DLD1 (cell line): ENCODE measurements at regions not wholly inside any gene's neighbourhood (a gene's known extent, or its start where the extent isn't known, plus 50 kb on each side); places are given as distances from the start of the nearest gene placed in this dataset.
"Not testable (repeated sequence)": the region's sequence is repeated elsewhere in the genome, so short reads cannot be mapped to it uniquely, and the experiment has no call there.

Experiments
- in situ Hi-C: cut with HindIII; loops from 2 replicates; pipeline ENCODE4 v1.10.0; 2017; ENCODE audit warnings: low sequenced_read_pairs

GRCh38 chr18:9008200-9008708, 94.2 kb upstream of the NDUFV2 start:
- in situ Hi-C loops: no loop called here

DNA sequence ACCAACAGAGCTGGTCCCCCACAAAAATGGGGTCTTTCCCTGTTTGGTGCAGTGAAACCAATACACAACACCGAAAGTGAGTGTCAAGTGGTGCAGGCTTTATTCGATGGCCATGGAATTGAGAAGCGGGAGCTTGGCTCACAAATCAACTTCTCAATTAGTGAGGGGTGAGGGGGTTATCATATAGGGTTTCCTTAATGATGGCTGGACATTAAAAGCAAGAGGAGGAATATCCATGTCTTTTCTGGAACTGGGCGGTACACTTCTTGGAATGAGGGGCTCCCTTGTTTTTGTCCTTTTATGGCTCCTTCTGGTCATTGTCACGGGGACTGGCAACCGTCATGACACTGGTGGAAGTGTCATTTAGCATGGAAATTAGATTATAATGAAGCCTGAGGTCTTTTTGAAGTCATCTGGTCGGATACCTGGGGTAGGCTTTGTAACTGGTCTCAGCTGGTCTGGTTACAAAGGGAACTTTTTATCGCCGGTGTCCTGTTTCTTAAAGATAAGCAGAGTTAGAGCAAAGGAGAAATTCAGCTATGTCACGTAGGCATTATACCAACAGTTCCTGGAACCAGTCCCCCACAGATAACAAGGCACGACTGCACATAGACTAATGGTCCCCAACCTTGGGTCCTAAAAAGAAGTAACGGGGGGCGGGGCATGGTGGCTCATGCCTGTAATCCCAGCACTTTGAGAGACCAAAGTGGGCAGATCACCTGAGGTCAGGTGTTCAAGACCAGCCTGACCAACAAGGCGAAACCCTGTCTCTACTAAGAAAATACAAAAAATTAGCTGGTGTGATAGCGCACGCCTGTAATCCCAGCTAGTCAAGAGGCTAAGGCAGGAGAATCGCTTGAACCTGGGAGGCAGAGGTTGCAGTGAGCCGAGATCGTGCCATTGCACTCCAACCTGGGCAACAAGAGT, 93.5 kb upstream of the NDUFV2 start:
- in situ Hi-C loops: no loop called here

DNA sequence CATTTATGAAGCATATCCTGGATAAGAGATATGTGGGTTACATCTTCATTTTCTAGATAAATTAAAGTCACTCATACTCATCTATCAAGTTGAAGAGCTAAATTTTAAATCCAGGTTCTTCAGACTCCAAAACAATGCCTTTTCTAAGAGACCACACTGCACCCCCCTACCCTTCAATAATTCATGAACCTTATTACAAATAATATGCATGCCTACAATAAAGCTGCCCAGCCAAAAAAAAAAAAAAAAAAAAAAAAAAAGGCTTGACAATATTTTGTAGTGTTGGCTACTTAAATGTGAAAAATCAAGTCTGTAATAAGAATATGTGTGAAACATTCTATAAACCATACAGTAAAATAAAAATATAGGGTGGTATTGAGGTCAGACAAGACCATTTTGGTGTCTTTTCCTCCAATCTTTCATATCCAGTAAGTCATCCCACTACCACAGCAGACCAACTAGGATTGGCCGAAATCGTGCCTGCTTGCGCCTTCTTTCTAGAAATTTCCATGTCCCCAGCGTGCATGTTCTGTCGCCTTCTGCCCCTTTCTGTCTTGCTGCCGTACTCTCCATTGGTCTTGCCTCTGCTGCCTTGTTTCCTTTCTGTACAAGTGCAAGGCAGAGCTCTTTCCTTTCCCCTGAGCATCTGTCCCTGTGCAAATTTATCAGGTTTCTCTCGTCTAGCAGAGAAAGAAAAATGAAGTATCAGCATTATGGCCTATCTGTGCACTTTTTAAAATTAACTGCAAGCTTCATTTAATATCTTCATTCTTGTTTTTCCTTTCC, 92.6 kb upstream of the NDUFV2 start:
- in situ Hi-C loops: no loop called here

GRCh38 chr18:9011431-9011830, 91.1 kb upstream of the NDUFV2 start:
- in situ Hi-C loops: no loop called here

DNA sequence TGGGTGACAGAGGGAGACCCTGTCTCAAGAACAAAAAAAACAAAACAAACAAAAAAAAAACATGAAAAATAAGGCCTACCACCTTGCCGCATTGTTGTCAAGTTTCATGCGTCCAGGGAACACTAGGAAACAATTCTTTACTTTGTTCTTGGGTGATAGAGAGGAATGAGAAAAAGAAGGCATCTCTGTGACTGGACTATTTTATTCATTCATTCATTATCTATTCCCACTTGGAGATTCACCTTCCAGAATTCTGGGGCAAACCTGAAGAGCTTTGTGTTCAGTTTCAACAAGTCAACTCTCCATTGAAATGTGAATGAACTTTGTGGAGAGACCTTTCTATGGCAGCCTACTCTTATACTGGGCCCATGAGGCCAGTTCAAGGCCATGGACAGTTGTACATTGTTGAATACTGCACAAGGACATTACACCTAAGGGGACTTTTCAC, 88.5 kb upstream of the NDUFV2 start:
- in situ Hi-C loops: no loop called here

DNA sequence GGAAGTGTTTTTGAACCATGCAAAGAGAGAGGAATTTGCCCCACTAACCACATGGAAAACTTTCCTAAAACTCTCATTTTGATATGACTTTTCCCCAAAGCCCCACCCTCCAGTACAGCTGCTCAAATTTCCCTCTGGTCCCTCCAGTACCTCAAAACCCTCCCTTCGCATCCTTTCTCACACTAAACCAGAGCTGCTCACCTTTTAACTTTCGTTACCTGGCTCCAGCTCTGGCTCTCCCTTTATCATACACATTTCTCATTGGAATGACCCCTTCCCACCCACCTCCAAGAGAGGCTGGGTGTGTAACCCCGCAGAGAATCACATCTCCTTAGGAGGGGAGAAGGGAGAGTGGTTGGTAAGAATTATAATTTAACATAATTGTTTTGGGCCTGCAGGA, 86.8 kb upstream of the NDUFV2 start:
- in situ Hi-C loops: no loop called here

DNA sequence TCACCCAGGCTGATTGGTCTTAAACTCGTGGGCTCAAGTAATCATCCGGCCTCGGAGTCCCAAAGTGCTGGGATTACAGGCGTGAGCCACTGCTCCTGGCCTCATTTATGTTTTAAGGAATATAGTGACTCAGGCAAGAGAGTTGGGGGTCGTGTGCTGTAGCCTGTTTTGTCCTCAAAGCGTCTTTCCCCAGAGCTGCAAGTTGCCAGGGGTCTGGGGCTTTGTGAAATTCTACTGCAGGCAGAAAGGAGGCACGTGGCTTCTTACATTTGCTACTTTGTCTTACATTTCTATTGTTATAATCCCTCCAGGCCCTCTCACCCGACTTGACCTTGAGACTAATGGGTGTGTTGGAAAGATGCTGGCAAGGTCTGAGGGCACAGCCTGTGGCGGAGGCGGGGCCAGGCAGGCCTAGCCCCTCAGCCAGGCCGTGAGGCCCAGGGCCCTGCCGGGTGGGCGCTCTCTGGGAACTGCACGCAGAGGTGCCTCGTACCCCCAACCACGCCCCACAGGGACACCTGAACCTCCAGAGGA, 85.8 kb upstream of the NDUFV2 start:
- in situ Hi-C loops: no loop called here

DNA sequence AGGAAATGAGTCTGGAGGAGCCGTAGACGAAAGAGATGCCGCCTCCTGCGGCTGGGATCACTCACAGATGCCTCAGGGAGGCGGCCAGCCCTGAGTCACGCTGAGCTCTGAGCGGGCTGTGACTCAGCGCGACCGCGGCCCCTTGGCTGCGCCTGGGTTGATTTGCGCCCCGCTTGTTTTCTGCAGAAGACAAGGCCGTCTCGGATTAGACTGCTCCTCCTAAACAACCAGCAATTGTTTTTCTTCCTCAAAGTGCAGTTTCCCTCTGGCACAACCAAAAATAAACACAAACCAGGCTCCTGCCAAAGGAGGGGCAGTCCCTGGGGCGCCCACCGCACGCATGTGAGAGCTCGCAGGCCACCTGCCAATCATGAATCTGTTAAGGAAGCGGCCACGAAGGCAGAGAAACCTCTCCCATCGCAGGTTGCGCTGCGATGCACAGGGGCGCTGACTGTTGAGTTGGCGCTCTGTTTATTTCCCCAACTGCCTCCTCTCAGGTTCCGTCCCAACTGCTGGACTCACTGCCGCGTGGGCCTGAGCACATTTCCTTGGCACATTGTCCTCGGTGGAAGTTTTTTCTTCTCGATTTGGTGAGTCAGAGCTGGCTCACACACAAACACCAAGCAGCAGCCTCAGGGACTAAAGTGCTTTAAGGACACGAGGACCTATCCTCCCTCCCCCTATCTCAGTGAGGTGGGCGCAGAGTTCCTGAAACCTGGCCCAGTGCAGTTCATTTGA, 85.2 kb upstream of the NDUFV2 start:
- in situ Hi-C loops: no loop called here

DNA sequence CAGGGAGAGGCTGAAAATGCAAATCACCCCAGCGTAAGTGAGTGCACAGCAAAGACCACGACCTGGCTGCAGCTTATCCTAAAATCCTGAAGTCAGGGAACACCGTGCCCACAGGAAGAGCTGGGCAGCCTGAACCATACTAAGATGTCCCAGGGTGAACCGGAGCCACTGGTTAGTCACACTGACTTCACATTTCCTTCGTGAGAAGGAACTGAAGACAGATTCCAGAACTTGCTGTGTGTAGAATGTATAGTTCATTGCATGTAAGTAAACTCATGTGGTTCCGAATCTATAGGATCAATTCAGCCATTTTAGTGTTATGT, 84.6 kb upstream of the NDUFV2 start:
- in situ Hi-C loops: no loop called here

- in situ Hi-C loops: no loop called here
These were observed 83.4 kb upstream of the NDUFV2 start for GRCh38 chr18:9019135-9019534.

GRCh38 chr18:9020221-9020620, 82.3 kb upstream of the NDUFV2 start:
- in situ Hi-C loops: no loop called here

GRCh38 chr18:9021458-9021857, 81.0 kb upstream of the NDUFV2 start:
- in situ Hi-C loops: no loop called here

- in situ Hi-C loops: no loop called here
These were observed 79.9 kb upstream of the NDUFV2 start for GRCh38 chr18:9022397-9023155.

- in situ Hi-C loops: not testable (repeated sequence)
These were observed 78.4 kb upstream of the NDUFV2 start for GRCh38 chr18:9024031-9024646.

DNA sequence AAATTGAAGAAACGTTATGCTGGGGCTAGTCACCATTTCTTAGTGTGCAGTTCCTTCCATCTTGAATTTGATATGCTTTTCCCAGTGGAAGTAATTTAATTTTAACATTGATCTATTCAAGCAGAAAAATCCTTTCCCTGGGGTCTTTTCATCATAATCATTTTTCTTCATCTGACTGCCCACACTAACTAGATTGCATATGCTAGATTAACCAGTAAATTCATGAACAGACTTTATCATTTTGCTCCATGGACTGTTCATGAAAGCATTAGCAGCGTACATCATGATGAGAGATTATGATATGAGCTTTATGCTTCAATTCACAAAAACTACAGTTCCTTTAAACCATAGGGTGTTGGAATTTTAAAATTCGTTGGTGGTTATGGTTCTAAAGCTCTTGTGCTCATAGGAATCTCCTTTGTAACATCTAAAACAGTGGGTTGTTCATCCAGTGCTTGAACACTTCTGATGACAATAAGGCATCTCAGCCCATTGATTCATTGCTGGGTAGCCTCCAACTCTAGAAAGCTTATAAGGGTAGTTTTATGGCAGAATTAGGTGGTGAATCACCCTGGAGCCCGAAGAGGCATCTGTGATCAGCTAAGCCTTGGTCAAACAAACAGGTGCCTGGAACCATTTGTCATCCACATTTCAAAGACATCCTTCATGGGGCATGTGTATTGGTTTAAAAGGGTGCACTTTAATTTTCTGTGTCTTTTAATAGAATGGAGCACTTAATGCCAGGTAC, 77.2 kb upstream of the NDUFV2 start:
- in situ Hi-C loops: loop anchor here (5.0 kb wide), 1 partner anchor 42 kb away; no protein-coding TSS in a partner anchor

- in situ Hi-C loops: loop anchor here (5.0 kb wide), 1 partner anchor 38 kb away; no protein-coding TSS in a partner anchor
These were observed 73.4 kb upstream of the NDUFV2 start for GRCh38 chr18:9029131-9029530.

- in situ Hi-C loops: no loop called here
These were observed 70.0 kb upstream of the NDUFV2 start for GRCh38 chr18:9032519-9032918.

DNA sequence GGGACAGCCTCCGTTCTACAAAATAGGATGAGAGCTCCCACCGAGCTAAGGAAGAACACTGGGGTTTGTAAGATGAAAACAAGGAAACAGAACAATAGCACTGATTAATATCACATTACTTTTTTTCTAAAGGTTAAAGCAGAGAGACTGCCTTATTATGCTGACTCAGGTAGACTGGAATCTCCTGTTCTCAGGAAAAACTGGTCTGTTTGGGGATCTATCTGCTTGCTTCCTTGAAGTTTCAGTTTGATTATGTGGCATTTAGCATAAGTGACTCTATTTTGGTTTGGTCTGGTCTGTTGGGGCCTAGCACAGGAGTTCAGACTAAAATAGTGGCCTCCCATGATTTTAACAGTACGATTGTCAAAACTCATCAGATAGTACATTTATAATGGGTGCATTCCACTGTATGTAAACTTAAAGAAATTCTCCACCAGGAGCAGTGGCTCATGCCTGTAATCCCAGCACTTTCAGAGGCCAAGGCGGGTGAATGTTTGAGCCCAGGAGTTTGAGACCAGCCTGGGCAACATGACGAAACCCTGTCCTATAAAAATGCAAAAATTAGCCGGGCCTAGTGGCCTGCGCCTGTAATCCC, 64.1 kb upstream of the NDUFV2 start:
- in situ Hi-C loops: no loop called here
